B cell (primary cell): ENCODE measurements at regions not wholly inside any gene's neighbourhood (a gene's known extent, or its start where the extent isn't known, plus 50 kb on each side); places are given as distances from the start of the nearest gene placed in this dataset.

ENCODE experiments used
- ATAC-seq: fragments of 200-7000 bp; cut with Tn5 transposase; one replicate; pipeline ENCODE4 v1.10.0; 2021; ENCODE audit warnings: low read depth, mild to moderate bottlenecking, moderate number of reproducible peaks, moderate library complexity
- CTCF ChIA-PET: fragments of 350-600 bp; sonication (Branson Sonifier 250); formaldehyde crosslinking; loops from one replicate; lab custom pipeline; 2021; ENCODE audit warnings: antibody characterized with exemption, inconsistent platforms; lab: Charles Lee
- POLR2A ChIA-PET: fragments of 350-600 bp; sonication (Branson Sonifier 250); formaldehyde crosslinking; loops from one replicate; lab custom pipeline; 2021; ENCODE audit warnings: antibody characterized with exemption; lab: Charles Lee
- DNase-seq: peaks from one replicate; pipeline ENCODE4 v3.0.0; 2013
- H2AFZ ChIP-seq: 2 replicates; pipeline ENCODE4 v1.6.1; 2012; ENCODE audit warnings: mild to moderate bottlenecking, low read depth, low read length; ENCODE audit not compliant: insufficient read depth, poor library complexity, severe bottlenecking
- H3K27ac ChIP-seq, 2 donors: 1 replicate in 1 of 2; 2 replicates in 1 of 2; pipeline ENCODE4 v1.5.1; 2012 to 2013; ENCODE audit warnings: low read length in 2 of 2, mild to moderate bottlenecking in 2 of 2, moderate library complexity in 1 of 2
- H3K27me3 ChIP-seq, 4 experiments: fragments of 200-600 bp in 1 of 4; sonication (generic) in 1 of 4; replicated peaks in 1 of 4; 1 replicate in 2 of 4; 2 replicates in 2 of 4; pipeline versions ENCODE4 v1.6.1 to v1.7.0; 2013 to 2016; ENCODE audit warnings: low read length in 3 of 4, mild to moderate bottlenecking in 2 of 4, mixed read lengths in 1 of 4, moderate library complexity in 1 of 4; ENCODE audit not compliant: insufficient read depth in 4 of 4, control insufficient read depth in 3 of 4; ENCODE audit errors: control extremely low read depth in 1 of 4
- H3K36me3 ChIP-seq, 2 experiments: replicated peaks in 1 of 2; 1 replicate in 1 of 2; 2 replicates in 1 of 2; pipeline versions ENCODE4 v1.6.1 to v1.7.1; 2013; ENCODE audit warnings: low read length in 1 of 2; ENCODE audit not compliant: insufficient read depth in 2 of 2, control insufficient read depth in 1 of 2; ENCODE audit errors: control extremely low read depth in 1 of 2, extremely low read depth in 1 of 2
- H3K4me1 ChIP-seq, 2 donors: fragments of 200-600 bp in 1 of 2; sonication (generic) in 1 of 2; 1 replicate in 1 of 2; 2 replicates in 1 of 2; pipeline versions ENCODE4 v1.5.1 to v1.6.1; 2013 to 2017; ENCODE audit warnings: low read length in 2 of 2; ENCODE audit not compliant: control insufficient read depth in 2 of 2, insufficient read depth in 2 of 2
- H3K4me2 ChIP-seq: replicated peaks from 2 replicates; pipeline ENCODE3; 2012; ENCODE audit warnings: mild to moderate bottlenecking, low read depth, low read length; ENCODE audit not compliant: poor library complexity, severe bottlenecking
- H3K4me3 ChIP-seq, 5 experiments: fragments of 200-600 bp in 1 of 5; sonication (generic) in 1 of 5; 1 replicate in 3 of 5; 2 replicates in 2 of 5; pipeline versions ENCODE4 v1.5.1 to v1.7.0; 2011 to 2016; ENCODE audit warnings: low read length in 4 of 5, mild to moderate bottlenecking in 4 of 5, low read depth in 2 of 5, control low read depth in 1 of 5, moderate library complexity in 1 of 5; ENCODE audit not compliant: insufficient read depth in 1 of 5; ENCODE audit errors: control extremely low read depth in 1 of 5, extremely low read depth in 1 of 5
- H3K79me2 ChIP-seq: fragments of 200-600 bp; sonication (generic); one replicate; pipeline ENCODE4 v1.6.0; 2016; ENCODE audit warnings: low read length; ENCODE audit not compliant: control insufficient read depth, insufficient read depth
- H3K9ac ChIP-seq: fragments of 200-600 bp; sonication (generic); 2 replicates; pipeline ENCODE4 v1.6.1; 2017; ENCODE audit warnings: mild to moderate bottlenecking, low read length, moderate library complexity
- H3K9me3 ChIP-seq, 3 donors: one replicate each; pipeline versions ENCODE4 v1.6.1 to v1.7.1; 2013; ENCODE audit warnings: low read length in 2 of 3; ENCODE audit not compliant: control insufficient read depth in 2 of 3, insufficient read depth in 1 of 3; ENCODE audit errors: control extremely low read depth in 1 of 3
- H4K20me1 ChIP-seq: 2 replicates; pipeline ENCODE4 v1.6.0; 2012; ENCODE audit warnings: mild to moderate bottlenecking, low read length; ENCODE audit not compliant: insufficient read depth, control insufficient read depth, poor library complexity, severe bottlenecking
- H3K27ac Mint-ChIP-seq: one replicate; pipeline ENCODE4 v1.8.0; 2021; ENCODE audit warnings: mixed read lengths
- H3K27me3 Mint-ChIP-seq: one replicate; pipeline ENCODE4 v1.8.0; 2021; ENCODE audit warnings: mixed read lengths
- H3K4me1 Mint-ChIP-seq: one replicate; pipeline ENCODE4 v1.8.0; 2021; ENCODE audit warnings: mixed read lengths
- H3K4me3 Mint-ChIP-seq: one replicate; pipeline ENCODE4 v1.8.0; 2021; ENCODE audit warnings: mixed read lengths
- H3K9me3 Mint-ChIP-seq: one replicate; pipeline ENCODE4 v1.8.0; 2022; ENCODE audit warnings: mixed read lengths; ENCODE audit not compliant: insufficient read depth
- CTCF ChIP-seq: fragments of 200-600 bp; IDR thresholded peaks from one replicate; pipeline ENCODE4 v1.8.0; 2022; ENCODE audit warnings: antibody characterized with exemption, mild to moderate bottlenecking
- EZH2 ChIP-seq: IDR thresholded peaks from 2 replicates; pipeline ENCODE4 v1.6.1; 2012; ENCODE audit warnings: borderline replicate concordance, low read depth, mild to moderate bottlenecking, moderate library complexity, low read length; ENCODE audit not compliant: insufficient read depth, poor library complexity, severe bottlenecking
- WGBS: methylation state at CpG from one replicate; pipeline ENCODE4 v1.1.5; 2013; ENCODE audit warnings: missing lambda C conversion rate; ENCODE audit not compliant: insufficient coverage; 5-methylcytosine and 5-hydroxymethylcytosine counted together
- intact Hi-C: fragments of 100-400 bp; cut with micrococcal nuclease; formaldehyde crosslinking; loops from one replicate; pipeline ENCODE4 v1.10.0; 2022

DNA sequence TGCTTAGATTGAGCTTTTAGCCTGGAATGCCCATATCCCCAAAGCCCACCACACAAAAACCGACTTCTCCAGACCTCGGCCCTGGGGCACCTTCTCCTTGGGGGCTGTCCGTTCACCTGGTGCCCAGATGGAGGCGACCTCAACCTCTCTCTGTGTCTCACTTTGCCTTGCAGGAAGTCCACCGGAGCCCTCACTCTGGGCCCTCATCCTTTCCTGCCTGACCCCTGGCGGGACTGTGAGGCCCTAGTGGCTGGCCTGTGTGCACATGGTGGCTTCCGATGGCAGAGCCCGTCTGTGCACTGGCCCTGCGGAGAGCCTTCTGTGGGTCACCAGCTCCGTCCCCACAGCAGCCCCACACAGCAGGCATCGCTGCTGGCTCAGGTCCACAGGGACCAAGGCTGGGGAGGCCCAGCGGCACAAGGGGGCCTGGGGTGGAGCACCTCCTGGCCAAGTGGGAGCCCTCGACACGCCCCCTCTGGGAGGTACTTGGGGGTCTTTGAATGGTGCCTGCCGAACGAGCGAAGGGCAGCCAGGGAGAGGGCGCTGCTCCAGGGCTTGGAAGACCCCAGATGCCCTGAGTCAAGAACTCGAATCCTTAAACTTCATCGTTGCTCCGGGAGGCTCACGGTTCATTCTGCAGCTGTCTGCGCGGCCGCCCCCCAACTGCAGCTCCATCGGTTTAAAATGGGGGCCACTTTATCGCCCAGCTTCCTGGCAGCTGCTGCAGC lies 97.2 kb upstream of the ADRA2C start:
- H3K4me2 ChIP-seq, result no peak overlapping the region
- no peaks in the 10 kb centered on the region for H4K20me1 ChIP-seq
- H3K4me3 Mint-ChIP-seq, result no peak overlapping the region
- no peak overlapping the region for H3K4me3 ChIP-seq
- DNase-seq (no peak), ATAC-seq (no peak)
- no peaks in the 10 kb centered on the region for H3K79me2 ChIP-seq
- H3K27me3 Mint-ChIP-seq, result peaks cover 11% of the 10 kb centered on the region
- TF ChIP-seq EZH2, result no peak
- TF ChIP-seq CTCF, result no peak
- H3K4me1 Mint-ChIP-seq, result peaks cover 18% of the 10 kb centered on the region
- no peak overlapping the region for H3K27ac Mint-ChIP-seq
- 88% methylated on average over 27 of the region's 27 CpGs for WGBS
- no peak overlapping the region for H3K9ac ChIP-seq
- peaks cover 0 to 3% (median 0%) of the 10 kb centered on the region in 4 experiments for H3K27me3 ChIP-seq
- POLR2A ChIA-PET, result no interaction called here
- H3K4me1 ChIP-seq, result peaks cover 5 to 14% of the 10 kb centered on the region in 2 donors
- intact Hi-C loops, result no loop called here
- H3K36me3 ChIP-seq, result no peaks in the 10 kb centered on the region
- H3K27ac ChIP-seq, result no peak overlapping the region
- peaks cover 12% of the 10 kb centered on the region for H3K9me3 Mint-ChIP-seq
- H3K9me3 ChIP-seq, result peaks cover 0 to 47% (median 14%) of the 10 kb centered on the region in 3 donors
- no peak overlapping the region for H2AFZ ChIP-seq
- CTCF ChIA-PET, result no interaction called here

DNA sequence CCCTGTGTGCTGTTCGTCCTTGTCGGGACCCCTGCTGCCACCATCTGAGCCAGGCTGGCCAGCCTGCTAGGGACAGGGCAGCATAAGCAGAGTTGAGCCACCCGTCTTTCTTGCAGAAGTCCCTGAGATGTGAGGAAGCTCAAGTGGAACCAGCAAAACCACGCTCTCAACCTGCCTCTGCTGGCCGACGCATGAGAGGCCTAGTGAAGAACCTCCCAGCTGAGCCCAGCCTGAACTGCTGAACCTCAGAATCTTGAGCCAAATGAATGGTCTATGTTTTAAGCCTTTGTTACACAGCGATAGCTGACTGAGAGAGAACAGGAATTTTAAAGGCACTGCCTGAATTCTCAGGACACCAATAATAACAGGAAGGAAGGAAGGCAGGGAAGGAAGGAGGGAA lies 98.9 kb upstream of the ADRA2C start:
- Histone ChIP-seq H3K4me3 (no peak overlapping the region), H3K9me3 (peaks cover 0 to 33% (median 14%) of the 10 kb centered on the region in 3 donors), H3K27me3 (peaks cover 0 to 7% (median 0%) of the 10 kb centered on the region in 4 experiments), H3K4me2 (no peak overlapping the region), H3K36me3 (no peaks in the 10 kb centered on the region), H3K4me1 (peaks cover 5 to 14% of the 10 kb centered on the region in 2 donors), H3K79me2 (no peaks in the 10 kb centered on the region), H3K27ac (no peak overlapping the region), H3K9ac (no peak overlapping the region), H4K20me1 (no peaks in the 10 kb centered on the region), H2AFZ (no peak overlapping the region)
- H3K4me3 Mint-ChIP-seq, result no peak overlapping the region
- no peak for ATAC-seq
- WGBS, result 84% methylated on average over 7 of the region's 7 CpGs
- intact Hi-C loops, result no loop called here
- peaks cover 8% of the 10 kb centered on the region for H3K27me3 Mint-ChIP-seq
- no peak for TF ChIP-seq EZH2
- no peak overlapping the region for H3K27ac Mint-ChIP-seq
- POLR2A ChIA-PET, result no interaction called here
- H3K9me3 Mint-ChIP-seq, result peaks cover 10% of the 10 kb centered on the region
- DNase-seq, result no peak
- peaks cover 18% of the 10 kb centered on the region for H3K4me1 Mint-ChIP-seq
- CTCF ChIA-PET, result no interaction called here
